Loucy (cell line): ENCODE measurements at regions not wholly inside any gene's neighbourhood (a gene's known extent, or its start where the extent isn't known, plus 50 kb on each side); places are given as distances from the start of the nearest gene placed in this dataset.

ENCODE experiments used
- H2AFZ ChIP-seq: fragments of 200-600 bp; sonication (generic); 2 replicates; pipeline ENCODE4 v1.6.0; 2016; ENCODE audit warnings: antibody characterized with exemption, mild to moderate bottlenecking, low read length, moderate library complexity
- H3F3A ChIP-seq: fragments of 200-600 bp; 2 replicates; pipeline ENCODE4 v1.6.0; 2016; ENCODE audit warnings: antibody characterized with exemption, low read depth, mild to moderate bottlenecking
- H3K27me3 ChIP-seq: fragments of 200-600 bp; sonication (generic); 2 replicates; pipeline ENCODE4 v1.6.1; 2014; ENCODE audit warnings: low read length, mild to moderate bottlenecking; ENCODE audit not compliant: insufficient read depth, poor library complexity, severe bottlenecking
- H3K36me3 ChIP-seq: fragments of 200-600 bp; sonication (generic); 2 replicates; pipeline ENCODE4 v1.6.1; 2016; ENCODE audit warnings: low read length; ENCODE audit not compliant: insufficient read depth
- H3K4me1 ChIP-seq: fragments of 200-600 bp; sonication (generic); 2 replicates; pipeline ENCODE4 v1.5.1; 2014; ENCODE audit warnings: low read length, mild to moderate bottlenecking; ENCODE audit not compliant: insufficient read depth, poor library complexity, severe bottlenecking
- H3K4me2 ChIP-seq: fragments of 200-600 bp; sonication (generic); 2 replicates; pipeline ENCODE4 v1.6.0; 2014; ENCODE audit warnings: antibody characterized with exemption, low read length, low read depth, mild to moderate bottlenecking; ENCODE audit not compliant: poor library complexity, severe bottlenecking
- H3K4me3 ChIP-seq: fragments of 200-600 bp; sonication (generic); 2 replicates; pipeline ENCODE4 v1.5.1; 2014; ENCODE audit warnings: low read length, mild to moderate bottlenecking, mixed read lengths; ENCODE audit not compliant: poor library complexity, severe bottlenecking
- H3K79me2 ChIP-seq: fragments of 200-600 bp; sonication (generic); 2 replicates; pipeline ENCODE4 v1.6.1; 2014; ENCODE audit warnings: low read length; ENCODE audit not compliant: insufficient read depth
- H3K9ac ChIP-seq: fragments of 200-600 bp; sonication (generic); 2 replicates; pipeline ENCODE4 v1.6.0; 2014; ENCODE audit warnings: mild to moderate bottlenecking, low read depth, low read length, moderate library complexity; ENCODE audit not compliant: poor library complexity, severe bottlenecking
- H3K9me2 ChIP-seq: fragments of 200-600 bp; sonication (generic); replicated peaks from 2 replicates; pipeline ENCODE4 v1.6.1; 2016; ENCODE audit warnings: low read depth, low read length, mixed read lengths
- H3K9me3 ChIP-seq: fragments of 200-600 bp; sonication (generic); 2 replicates; pipeline ENCODE4 v1.6.1; 2014; ENCODE audit warnings: mild to moderate bottlenecking, antibody characterized with exemption, low read length, low read depth; ENCODE audit not compliant: insufficient read depth
- H4K20me1 ChIP-seq: fragments of 200-600 bp; sonication (generic); 2 replicates; pipeline ENCODE4 v1.6.0; 2014; ENCODE audit warnings: antibody characterized with exemption, low read length, mild to moderate bottlenecking; ENCODE audit not compliant: insufficient read depth, poor library complexity, severe bottlenecking
- CTCF ChIP-seq: fragments of 200-600 bp; sonication (generic); conservative IDR thresholded peaks from 2 replicates; pipeline ENCODE4 v1.5.1; 2014; ENCODE audit warnings: mild to moderate bottlenecking, antibody characterized with exemption, low read length
- EZH2phosphoT487 ChIP-seq: fragments of 200-600 bp; IDR thresholded peaks from 2 replicates; pipeline ENCODE4 v1.6.1; 2018; ENCODE audit warnings: antibody characterized with exemption, mild to moderate bottlenecking, moderate library complexity, borderline replicate concordance

- Histone ChIP-seq H3K9ac (no peak overlapping the region), H3K4me3 (no peak overlapping the region), H3K27me3 (no peaks in the 10 kb centered on the region), H3K4me2 (no peak overlapping the region), H3K4me1 (no peaks in the 10 kb centered on the region), H3K9me2 (no peaks in the 10 kb centered on the region), H2AFZ (no peak overlapping the region), H3K79me2 (no peaks in the 10 kb centered on the region), H3K9me3 (no peaks in the 10 kb centered on the region), H3K36me3 (no peaks in the 10 kb centered on the region), H4K20me1 (no peaks in the 10 kb centered on the region), H3F3A (no peaks in the 10 kb centered on the region)
- no peak for TF ChIP-seq EZH2phosphoT487
- no peak for TF ChIP-seq CTCF
Observed at GRCh38 chr11:79919350-79919749, 478.5 kb upstream of the TENM4 start.

- no peak overlapping the region for H2AFZ ChIP-seq
- H3K27me3 ChIP-seq, result no peaks in the 10 kb centered on the region
- no peaks in the 10 kb centered on the region for H3K79me2 ChIP-seq
- no peaks in the 10 kb centered on the region for H3F3A ChIP-seq
- H3K9ac ChIP-seq, result no peak overlapping the region
- no peaks in the 10 kb centered on the region for H3K4me1 ChIP-seq
- H3K9me3 ChIP-seq, result no peaks in the 10 kb centered on the region
- no peak overlapping the region for H3K4me3 ChIP-seq
- no peaks in the 10 kb centered on the region for H3K36me3 ChIP-seq
- no peak overlapping the region for H3K4me2 ChIP-seq
- TF ChIP-seq CTCF, result no peak
- no peak for TF ChIP-seq EZH2phosphoT487
- H4K20me1 ChIP-seq, result no peaks in the 10 kb centered on the region
- no peaks in the 10 kb centered on the region for H3K9me2 ChIP-seq
Observed at GRCh38 chr11:79918846-79919245, 478.0 kb upstream of the TENM4 start.

GRCh38 chr11:79906164-79906563 lies 465.3 kb upstream of the TENM4 start:
- Histone ChIP-seq H3K9ac (no peak overlapping the region), H3K4me3 (no peak overlapping the region), H2AFZ (no peak overlapping the region), H3K4me2 (no peak overlapping the region), H3K36me3 (no peaks in the 10 kb centered on the region), H3K9me3 (no peaks in the 10 kb centered on the region), H3F3A (no peaks in the 10 kb centered on the region), H3K9me2 (no peaks in the 10 kb centered on the region), H4K20me1 (no peaks in the 10 kb centered on the region), H3K27me3 (no peaks in the 10 kb centered on the region), H3K4me1 (no peaks in the 10 kb centered on the region), H3K79me2 (no peaks in the 10 kb centered on the region)
- TF ChIP-seq CTCF (no peak), EZH2phosphoT487 (no peak)
